GM12878 (cell line): ENCODE measurements at regions not wholly inside any gene's neighbourhood (a gene's known extent, or its start where the extent isn't known, plus 50 kb on each side); places are given as distances from the start of the nearest gene placed in this dataset.

Experiments
- ATAC-seq: fragments of 200-7000 bp; cut with Tn5 transposase; 3 replicates; pipeline ENCODE4 v1.9.1; 2020; ENCODE audit warnings: mild to moderate bottlenecking, moderate library complexity
- BruUV-seq: library from RNA; stranded (reverse); fragments of 400-500 nt; replicated peaks from 2 replicates; lab custom pipeline; 2021; lab: Mats Ljungman, UMichigan
- CTCF ChIA-PET: fragments of 300-600 bp; sonication (Branson Sonifier 250); formaldehyde crosslinking; extraction: SDS; loops from one replicate; lab custom pipeline; 2021; ENCODE audit warnings: inconsistent platforms; lab: Yijun Ruan, JAX
- POLR2A ChIA-PET: fragments of 350-600 bp; formaldehyde crosslinking; extraction: SDS; loops from one replicate; lab custom pipeline; 2021; ENCODE audit warnings: inconsistent platforms; lab: Charles Lee
- RAD21 ChIA-PET: fragments of 300-600 bp; sonication (Branson Sonifier 250); formaldehyde crosslinking; loops from one replicate; lab custom pipeline; 2023; ENCODE audit warnings: antibody characterized with exemption; ENCODE audit not compliant: unreplicated experiment; lab: Charles Lee
- SMC1A ChIA-PET: fragments of 300-600 bp; sonication (Branson Sonifier 250); formaldehyde crosslinking; loops from one replicate; lab custom pipeline; 2023; ENCODE audit not compliant: unreplicated experiment, uncharacterized antibody; lab: Charles Lee
- DNase-seq: peaks from one replicate; pipeline ENCODE4 v3.0.0-alpha.2; 2011; ENCODE audit warnings: low read depth, low spot score
- FAIRE-seq: peaks from 3 replicates; lab custom pipeline; 2011; peaks lifted over from hg19 to GRCh38; lab: Jason Lieb, UNC
- H2AFZ ChIP-seq: 2 replicates; pipeline ENCODE4 v1.6.0; 2011; ENCODE audit warnings: low read depth, low read length, control low read depth; ENCODE audit not compliant: control insufficient read depth
- H3K27ac ChIP-seq: 2 replicates; pipeline ENCODE4 v1.5.1; 2011; ENCODE audit warnings: control low read depth; ENCODE audit not compliant: control insufficient read depth, insufficient read depth
- H3K27me3 ChIP-seq, 2 experiments: replicated peaks in 1 of 2; 2 replicates each; pipeline versions ENCODE4 v1.6.0 to v1.6.1; 2011; ENCODE audit warnings: low read length in 1 of 2; ENCODE audit not compliant: control insufficient read depth in 2 of 2, insufficient read depth in 2 of 2
- H3K36me3 ChIP-seq, 2 experiments: 2 replicates each; pipeline ENCODE4 v1.5.1; 2011; ENCODE audit warnings: low read length in 1 of 2; ENCODE audit not compliant: control insufficient read depth in 2 of 2, insufficient read depth in 2 of 2
- H3K4me1 ChIP-seq: 2 replicates; pipeline ENCODE4 v1.6.1; 2011; ENCODE audit warnings: mild to moderate bottlenecking, low read length, moderate library complexity, mixed read lengths; ENCODE audit not compliant: control insufficient read depth, insufficient read depth
- H3K4me2 ChIP-seq: 2 replicates; pipeline ENCODE4 v1.6.0; 2011; ENCODE audit warnings: control low read depth; ENCODE audit not compliant: control insufficient read depth, insufficient read depth
- H3K4me3 ChIP-seq: fragments of 200-600 bp; sonication (generic); 2 replicates; pipeline ENCODE4 v1.5.1; 2016
- H3K79me2 ChIP-seq: 2 replicates; pipeline ENCODE4 v1.6.0; 2011; ENCODE audit warnings: low read length; ENCODE audit not compliant: control insufficient read depth, insufficient read depth
- H3K9ac ChIP-seq: 2 replicates; pipeline ENCODE4 v1.8.0; 2011; ENCODE audit warnings: low read length, control low read depth, mixed read lengths; ENCODE audit not compliant: control insufficient read depth, insufficient read depth
- H3K9me3 ChIP-seq: replicated peaks from 3 replicates; pipeline ENCODE4 v1.5.1; 2011; ENCODE audit warnings: mild to moderate bottlenecking, low read length; ENCODE audit not compliant: control insufficient read depth, insufficient read depth
- H4K20me1 ChIP-seq: 2 replicates; pipeline ENCODE4 v1.6.0; 2011; ENCODE audit not compliant: control insufficient read depth, insufficient read depth
- BHLHE40 ChIP-seq, 2 experiments: fragments of 450-650 bp in 1 of 2; IDR thresholded peaks; 2 replicates each; pipeline ENCODE4 v1.6.1; 2011 to 2017; ENCODE audit warnings: low read depth in 2 of 2, borderline replicate concordance in 1 of 2, improper control_type of control experiment in 1 of 2, low read length in 1 of 2, mild to moderate bottlenecking in 1 of 2
- CBX5 ChIP-seq: sonication (generic); IDR thresholded peaks from 2 replicates; pipeline ENCODE4 v1.6.1; 2016; ENCODE audit warnings: low read depth, moderate library complexity, mild to moderate bottlenecking, inconsistent platforms
- E2F4 ChIP-seq: IDR thresholded peaks from 2 replicates; pipeline ENCODE4 v1.6.1; 2012; ENCODE audit warnings: low read depth, low read length, improper control_type of control experiment
- EGR1 ChIP-seq, 2 experiments: IDR thresholded peaks; 1 replicate in 1 of 2; 2 replicates in 1 of 2; pipeline ENCODE4 v1.6.1; 2011 to 2012; ENCODE audit warnings: low read depth in 2 of 2, low read length in 2 of 2, borderline replicate concordance in 1 of 2, mild to moderate bottlenecking in 1 of 2, moderate library complexity in 1 of 2
- GABPA ChIP-seq: IDR thresholded peaks from 2 replicates; pipeline ENCODE4 v1.6.1; 2014; ENCODE audit warnings: antibody characterized with exemption, low read depth, mild to moderate bottlenecking, inconsistent platforms
- HSF1 ChIP-seq: fragments of 150-350 bp; IDR thresholded peaks from 2 replicates; pipeline ENCODE4 v1.6.1; 2014; ENCODE audit warnings: mild to moderate bottlenecking, low read depth, low read length
- PAX5 ChIP-seq: IDR thresholded peaks from 2 replicates; pipeline ENCODE4 v1.6.1; 2011; ENCODE audit warnings: low read depth, low read length, borderline replicate concordance
- RELA ChIP-seq: fragments of 450-650 bp; IDR thresholded peaks from 2 replicates; pipeline ENCODE4 v1.8.0; 2014; ENCODE audit warnings: borderline replicate concordance; ENCODE audit not compliant: partially characterized antibody
- SMAD1 ChIP-seq: fragments of 450-650 bp; IDR thresholded peaks from 2 replicates; pipeline ENCODE4 v1.6.1; 2018; ENCODE audit warnings: mild to moderate bottlenecking, low read depth; ENCODE audit not compliant: partially characterized antibody
- TCF3 ChIP-seq: IDR thresholded peaks from 2 replicates; pipeline ENCODE4 v1.6.1; 2012; ENCODE audit warnings: low read depth, mild to moderate bottlenecking, low read length, borderline replicate concordance; ENCODE audit not compliant: insufficient read depth
- ZBTB4 ChIP-seq: fragments of 450-650 bp; formaldehyde crosslinking; IDR thresholded peaks from 2 replicates; pipeline ENCODE4 v1.4.0; 2022; ENCODE audit warnings: mild to moderate bottlenecking, moderate library complexity
- WGBS: methylation state at CpG from one replicate; pipeline ENCODE4 v1.1.6; 2016; ENCODE audit warnings: low lambda C conversion rate; ENCODE audit not compliant: insufficient replicate concordance, insufficient coverage; ENCODE audit errors: missing lambda C conversion rate; 5-methylcytosine and 5-hydroxymethylcytosine counted together
- in situ Hi-C: fragments of 300-500 bp; cut with MboI; formaldehyde crosslinking; loops from 9 replicates; pipeline ENCODE4 v1.14.3; 2018; ENCODE audit warnings: mixed read lengths
- intact Hi-C: fragments of 100-400 bp; cut with micrococcal nuclease; formaldehyde crosslinking; loops from one replicate; pipeline ENCODE4 v1.14.2; 2022; ENCODE audit not compliant: unreplicated experiment

- intact Hi-C loops, result no loop called here
- TF ChIP-seq EGR1 (IDR thresholded peaks at IDR 0.05; ENCODE audit: borderline replicate concordance in 1 of 2, low read depth in 2 of 2, low read length in 2 of 2) (no peak), SMAD1 (no peak), PAX5 (no peak), CBX5 (no peak)
- ChIA-PET RAD21 (no interaction called here), SMC1A (no interaction called here), CTCF (no interaction called here), POLR2A (no interaction called here)
- ATAC-seq (no peak), DNase-seq (no peak), FAIRE-seq (no peak)
- BruUV-seq, result no TSS peak
- in situ Hi-C loops, result no loop called here
- H3K4me1 ChIP-seq, result no peaks in the 10 kb centered on the region
- no peaks in the 10 kb centered on the region for H3K79me2 ChIP-seq
- peaks cover 1 to 3% of the 10 kb centered on the region in 2 experiments; a peak in 3 of 4 replicates for H3K27me3 ChIP-seq
- no peak overlapping the region for H3K4me2 ChIP-seq
- H3K9me3 ChIP-seq, result no peaks in the 10 kb centered on the region
- H2AFZ ChIP-seq, result no peak overlapping the region
- H3K9ac ChIP-seq, result no peak overlapping the region
- no peak overlapping the region for H3K4me3 ChIP-seq
- WGBS, result 23% methylated on average over 9 of the region's 9 CpGs
- H4K20me1 ChIP-seq, result no peaks in the 10 kb centered on the region
- no peak overlapping the region for H3K27ac ChIP-seq
- no peaks in the 10 kb centered on the region for H3K36me3 ChIP-seq
Measured at GRCh38 chr10:78863140-78863905, 205.4 kb upstream of the ZMIZ1 start.

- FAIRE-seq (no peak), ATAC-seq (no peak), DNase-seq (no peak)
- H3K27me3 ChIP-seq, result peaks cover 1 to 3% of the 10 kb centered on the region in 2 experiments; a peak in 3 of 4 replicates
- H4K20me1 ChIP-seq, result no peaks in the 10 kb centered on the region
- no peak overlapping the region for H3K4me3 ChIP-seq
- WGBS, result 0% methylated on average over 1 of the region's 1 CpG
- H2AFZ ChIP-seq, result no peak overlapping the region
- H3K9ac ChIP-seq, result no peak overlapping the region
- H3K4me2 ChIP-seq, result no peak overlapping the region
- no peaks in the 10 kb centered on the region for H3K9me3 ChIP-seq
- no peaks in the 10 kb centered on the region for H3K36me3 ChIP-seq
- ChIA-PET CTCF (no interaction called here), SMC1A (no interaction called here), RAD21 (no interaction called here), POLR2A (no interaction called here)
- H3K79me2 ChIP-seq, result no peaks in the 10 kb centered on the region
- intact Hi-C loops (no loop called here), in situ Hi-C loops (no loop called here)
- no peaks in the 10 kb centered on the region for H3K4me1 ChIP-seq
- no peak overlapping the region for H3K27ac ChIP-seq
- BruUV-seq, result no TSS peak
- TF ChIP-seq RELA, result no peak
- TF ChIP-seq ZBTB4 (CRISPR knock-in tag), result no peak
- no peak for TF ChIP-seq TCF3
- TF ChIP-seq BHLHE40 (IDR thresholded peaks at IDR 0.05; ENCODE audit: borderline replicate concordance in 1 of 2, low read depth in 2 of 2, low read length in 1 of 2), result no peak
- TF ChIP-seq HSF1, result no peak
- no peak for TF ChIP-seq GABPA
- no peak for TF ChIP-seq E2F4
Measured at GRCh38 chr10:78863906-78864239, 204.9 kb upstream of the ZMIZ1 start.
